ENCODE measurements at regions not wholly inside any gene's neighbourhood (a gene's known extent, or its start where the extent isn't known, plus 50 kb on each side); places are given as distances from the start of the nearest gene placed in this dataset.

- TF ChIP-seq CTCF (conservative IDR thresholded peaks at IDR 0.05 in 1 of 2, IDR thresholded peaks at IDR 0.05 in 1 of 2; ENCODE audit: extremely low read depth in 1 of 2, insufficient read depth in 1 of 2, low read depth in 1 of 2, low read length in 2 of 2) (no peak), EZH2 (IDR thresholded peaks at IDR 0.05; ENCODE audit: borderline replicate concordance, low read length) (no peak)
Observed at GRCh38 chr7:156102267-156102666, 290.0 kb upstream of the SHH start.

Measured in mammary epithelial cell (primary cell).